ENCODE measurements at regions not wholly inside any gene's neighbourhood (a gene's known extent, or its start where the extent isn't known, plus 50 kb on each side); places are given as distances from the start of the nearest gene placed in this dataset.

DNA sequence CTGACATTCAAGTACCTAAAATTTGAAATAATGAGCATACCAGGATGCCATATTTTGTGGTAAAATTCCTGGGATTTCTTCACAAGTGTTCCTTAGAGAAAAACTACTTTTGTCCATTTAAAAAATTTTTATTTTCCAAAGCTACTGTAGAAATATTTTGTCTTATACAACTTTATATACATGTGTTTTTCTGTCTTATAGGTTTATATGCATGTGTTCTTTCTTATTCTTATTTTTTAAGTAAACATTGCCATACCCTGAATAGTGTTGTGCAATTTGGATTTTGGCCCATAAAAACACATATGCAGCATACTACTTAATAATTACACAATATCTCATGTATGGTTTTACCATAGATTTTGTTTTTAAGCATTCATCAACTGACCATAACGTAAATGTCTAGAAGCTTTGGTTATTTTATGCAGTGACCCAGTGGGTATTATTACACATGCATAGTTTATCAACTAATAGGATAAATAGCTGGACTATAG is 1107.4 kb upstream of the SEL1L start:
- Histone ChIP-seq H3K27me3 (replicated peaks; ENCODE audit: control insufficient read depth, insufficient read depth, low read length) (no peaks in the 10 kb centered on the region), H3K9me3 (no peaks in the 10 kb centered on the region), H3K36me3 (ENCODE audit: control insufficient read depth, insufficient read depth, low read length) (no peaks in the 10 kb centered on the region), H3K4me3 (ENCODE audit: low read depth, low read length) (no peak overlapping the region), H3K4me1 (no peaks in the 10 kb centered on the region)
- BruUV-seq (replicated peaks), result no TSS peak
- TF ChIP-seq, protein P1, sequence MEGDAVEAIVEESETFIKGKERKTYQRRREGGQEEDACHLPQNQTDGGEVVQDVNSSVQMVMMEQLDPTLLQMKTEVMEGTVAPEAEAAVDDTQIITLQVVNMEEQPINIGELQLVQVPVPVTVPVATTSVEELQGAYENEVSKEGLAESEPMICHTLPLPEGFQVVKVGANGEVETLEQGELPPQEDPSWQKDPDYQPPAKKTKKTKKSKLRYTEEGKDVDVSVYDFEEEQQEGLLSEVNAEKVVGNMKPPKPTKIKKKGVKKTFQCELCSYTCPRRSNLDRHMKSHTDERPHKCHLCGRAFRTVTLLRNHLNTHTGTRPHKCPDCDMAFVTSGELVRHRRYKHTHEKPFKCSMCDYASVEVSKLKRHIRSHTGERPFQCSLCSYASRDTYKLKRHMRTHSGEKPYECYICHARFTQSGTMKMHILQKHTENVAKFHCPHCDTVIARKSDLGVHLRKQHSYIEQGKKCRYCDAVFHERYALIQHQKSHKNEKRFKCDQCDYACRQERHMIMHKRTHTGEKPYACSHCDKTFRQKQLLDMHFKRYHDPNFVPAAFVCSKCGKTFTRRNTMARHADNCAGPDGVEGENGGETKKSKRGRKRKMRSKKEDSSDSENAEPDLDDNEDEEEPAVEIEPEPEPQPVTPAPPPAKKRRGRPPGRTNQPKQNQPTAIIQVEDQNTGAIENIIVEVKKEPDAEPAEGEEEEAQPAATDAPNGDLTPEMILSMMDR (IDR thresholded peaks at IDR 0.05; ENCODE audit: insufficient read depth in 1 of 2, low read depth in 1 of 2, low read length in 1 of 2, severe bottlenecking in 1 of 2, unreplicated experiment in 1 of 2), result no peak
- POLR2A ChIA-PET, result no interaction called here
- intact Hi-C loops (cut with micrococcal nuclease; ENCODE audit: unreplicated experiment), result no loop called here
- Mint-ChIP-seq H3K4me1 (ENCODE audit: low read depth, unreplicated experiment) (no peaks in the 10 kb centered on the region), H3K27me3 (ENCODE audit: insufficient read depth, unreplicated experiment) (peaks cover 3% of the 10 kb centered on the region), H3K27ac (ENCODE audit: unreplicated experiment) (no peak overlapping the region), H3K4me3 (ENCODE audit: unreplicated experiment) (no peak overlapping the region), H3K36me3 (ENCODE audit: insufficient read depth, unreplicated experiment) (no peaks in the 10 kb centered on the region), H3K9me3 (ENCODE audit: unreplicated experiment) (no peaks in the 10 kb centered on the region)
- CTCF ChIA-PET, result no interaction called here
- DNase-seq, result no peak

DNA sequence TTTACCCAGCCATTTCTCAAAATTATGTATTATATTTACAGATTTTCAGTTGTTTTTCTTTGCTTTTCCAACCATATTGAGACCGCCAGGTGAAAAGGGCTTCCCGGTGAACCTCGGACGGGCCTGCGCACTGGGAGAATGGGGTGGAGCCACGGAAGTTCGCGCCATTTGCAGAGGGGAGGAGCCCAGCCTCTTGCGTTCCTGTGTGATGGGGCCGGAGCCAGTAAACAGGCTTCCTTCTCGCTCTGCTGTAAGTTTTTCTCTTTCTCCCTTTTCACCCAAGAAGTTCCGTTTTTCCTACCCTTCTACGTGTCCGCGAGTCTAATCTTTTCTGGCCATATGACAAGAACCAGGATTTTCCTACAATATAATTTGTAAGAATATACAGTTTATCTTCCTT is 1108.8 kb upstream of the SEL1L start:
- H3K4me1 ChIP-seq, result no peaks in the 10 kb centered on the region
- Mint-ChIP-seq H3K9me3 (ENCODE audit: unreplicated experiment) (no peaks in the 10 kb centered on the region), H3K27ac (ENCODE audit: unreplicated experiment) (peak overlapping the region; percentile 85), H3K4me1 (ENCODE audit: low read depth, unreplicated experiment) (no peaks in the 10 kb centered on the region), H3K27me3 (ENCODE audit: insufficient read depth, unreplicated experiment) (peaks cover 3% of the 10 kb centered on the region), H3K4me3 (ENCODE audit: unreplicated experiment) (peak overlapping the region; percentile 82), H3K36me3 (ENCODE audit: insufficient read depth, unreplicated experiment) (no peaks in the 10 kb centered on the region)
- peak; percentile 74 to 78 for DNase-seq
- TF ChIP-seq, protein P1 (IDR thresholded peaks at IDR 0.05; ENCODE audit: insufficient read depth in 1 of 2, low read depth in 1 of 2, low read length in 1 of 2, severe bottlenecking in 1 of 2, unreplicated experiment in 1 of 2), result no peak
- H3K4me3 ChIP-seq (ENCODE audit: low read depth, low read length), result peak overlapping the region; percentile 35
- H3K27me3 ChIP-seq (replicated peaks; ENCODE audit: control insufficient read depth, insufficient read depth, low read length), result no peaks in the 10 kb centered on the region
- H3K9me3 ChIP-seq, result no peaks in the 10 kb centered on the region
- BruUV-seq (replicated peaks), result no TSS peak
- no peaks in the 10 kb centered on the region for H3K36me3 ChIP-seq (ENCODE audit: control insufficient read depth, insufficient read depth, low read length)
- CTCF ChIA-PET, result no interaction called here
- intact Hi-C loops (cut with micrococcal nuclease; ENCODE audit: unreplicated experiment), result no loop called here
- POLR2A ChIA-PET, result no interaction called here

DNA sequence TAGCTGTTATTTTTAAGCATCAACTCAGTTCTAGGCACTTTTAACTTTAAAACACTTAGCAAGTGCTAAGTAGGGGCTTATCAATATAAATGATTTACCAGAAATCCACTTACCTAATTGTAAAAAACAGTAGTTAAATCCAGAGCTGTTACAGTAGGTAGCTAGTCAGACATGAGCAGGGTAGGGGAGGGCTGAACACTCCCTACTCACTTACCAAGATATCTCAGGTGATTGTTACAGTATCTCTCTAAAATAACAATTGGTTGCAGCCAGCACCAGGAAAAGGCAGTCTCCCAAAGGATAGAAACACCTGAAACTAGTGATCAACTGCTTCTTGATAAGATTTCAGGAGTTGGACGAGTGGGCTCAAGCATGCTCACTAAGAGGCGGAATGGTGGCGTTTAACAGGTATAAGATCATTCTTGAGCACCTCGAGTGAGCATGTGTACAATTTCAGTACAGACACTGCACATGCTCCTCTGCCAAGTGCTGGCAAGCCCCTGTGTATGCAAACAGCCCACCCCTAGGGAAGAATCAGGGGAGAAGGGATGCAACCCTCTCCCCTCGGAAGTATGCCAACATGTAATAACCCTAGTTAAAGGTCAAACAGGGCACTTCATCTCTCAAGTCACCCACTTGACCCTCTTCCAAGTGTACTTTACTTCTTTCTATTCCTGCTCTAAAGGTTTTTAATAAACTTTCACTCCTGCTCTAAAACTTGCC is 1113.6 kb upstream of the SEL1L start:
- H3K27me3 Mint-ChIP-seq (ENCODE audit: insufficient read depth, unreplicated experiment), result no peaks in the 10 kb centered on the region
- no peak overlapping the region for H3K4me3 Mint-ChIP-seq (ENCODE audit: unreplicated experiment)
- H3K9me3 ChIP-seq, result no peaks in the 10 kb centered on the region
- BruUV-seq (replicated peaks), result no TSS peak
- no peaks in the 10 kb centered on the region for H3K27me3 ChIP-seq (replicated peaks; ENCODE audit: control insufficient read depth, insufficient read depth, low read length)
- no peak overlapping the region for H3K27ac Mint-ChIP-seq (ENCODE audit: unreplicated experiment)
- H3K9me3 Mint-ChIP-seq (ENCODE audit: unreplicated experiment), result no peaks in the 10 kb centered on the region
- no peaks in the 10 kb centered on the region for H3K36me3 ChIP-seq (ENCODE audit: control insufficient read depth, insufficient read depth, low read length)
- ChIA-PET CTCF (no interaction called here), POLR2A (no interaction called here)
- DNase-seq, result no peak
- no peaks in the 10 kb centered on the region for H3K4me1 ChIP-seq
- H3K4me1 Mint-ChIP-seq (ENCODE audit: low read depth, unreplicated experiment), result no peaks in the 10 kb centered on the region
- TF ChIP-seq, protein P1 (IDR thresholded peaks at IDR 0.05; ENCODE audit: insufficient read depth in 1 of 2, low read depth in 1 of 2, low read length in 1 of 2, severe bottlenecking in 1 of 2, unreplicated experiment in 1 of 2), result no peak
- no peak overlapping the region for H3K4me3 ChIP-seq (ENCODE audit: low read depth, low read length)
- intact Hi-C loops (cut with micrococcal nuclease; ENCODE audit: unreplicated experiment), result no loop called here
- H3K36me3 Mint-ChIP-seq (ENCODE audit: insufficient read depth, unreplicated experiment), result no peaks in the 10 kb centered on the region

Measured in Caco-2 (cell line).